GM12874 (cell line): ENCODE measurements at regions not wholly inside any gene's neighbourhood (a gene's known extent, or its start where the extent isn't known, plus 50 kb on each side); places are given as distances from the start of the nearest gene placed in this dataset.

ENCODE experiments used
- TF ChIP-seq, protein P1 (sequence below): IDR thresholded peaks from 2 replicates; pipeline ENCODE4 v1.5.1; 2011; ENCODE audit warnings: low read depth, mild to moderate bottlenecking, control low read depth, low read length, moderate library complexity; ENCODE audit not compliant: insufficient read depth

DNA sequence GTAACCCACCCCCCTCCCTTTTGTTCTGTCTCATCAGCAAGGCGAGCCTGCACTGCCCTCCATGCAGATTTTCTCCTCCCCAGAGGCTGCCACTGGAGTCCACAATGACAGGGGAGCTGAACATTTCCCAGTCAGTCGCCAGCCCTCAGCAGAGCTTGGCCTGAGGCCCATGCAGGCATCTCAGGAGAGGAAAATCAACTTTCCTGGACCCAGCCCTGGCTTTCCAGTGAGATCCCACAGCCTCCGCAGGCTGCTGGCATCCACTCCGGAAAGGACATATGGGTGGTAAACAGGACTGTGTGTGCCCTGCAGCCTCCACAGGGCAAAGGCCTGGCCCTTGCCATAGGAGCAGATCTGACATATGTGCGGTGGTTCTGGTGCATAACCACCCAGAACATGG is 253.8 kb downstream of the TNS1 start:
- TF ChIP-seq, protein P1, sequence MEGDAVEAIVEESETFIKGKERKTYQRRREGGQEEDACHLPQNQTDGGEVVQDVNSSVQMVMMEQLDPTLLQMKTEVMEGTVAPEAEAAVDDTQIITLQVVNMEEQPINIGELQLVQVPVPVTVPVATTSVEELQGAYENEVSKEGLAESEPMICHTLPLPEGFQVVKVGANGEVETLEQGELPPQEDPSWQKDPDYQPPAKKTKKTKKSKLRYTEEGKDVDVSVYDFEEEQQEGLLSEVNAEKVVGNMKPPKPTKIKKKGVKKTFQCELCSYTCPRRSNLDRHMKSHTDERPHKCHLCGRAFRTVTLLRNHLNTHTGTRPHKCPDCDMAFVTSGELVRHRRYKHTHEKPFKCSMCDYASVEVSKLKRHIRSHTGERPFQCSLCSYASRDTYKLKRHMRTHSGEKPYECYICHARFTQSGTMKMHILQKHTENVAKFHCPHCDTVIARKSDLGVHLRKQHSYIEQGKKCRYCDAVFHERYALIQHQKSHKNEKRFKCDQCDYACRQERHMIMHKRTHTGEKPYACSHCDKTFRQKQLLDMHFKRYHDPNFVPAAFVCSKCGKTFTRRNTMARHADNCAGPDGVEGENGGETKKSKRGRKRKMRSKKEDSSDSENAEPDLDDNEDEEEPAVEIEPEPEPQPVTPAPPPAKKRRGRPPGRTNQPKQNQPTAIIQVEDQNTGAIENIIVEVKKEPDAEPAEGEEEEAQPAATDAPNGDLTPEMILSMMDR = no peak

DNA sequence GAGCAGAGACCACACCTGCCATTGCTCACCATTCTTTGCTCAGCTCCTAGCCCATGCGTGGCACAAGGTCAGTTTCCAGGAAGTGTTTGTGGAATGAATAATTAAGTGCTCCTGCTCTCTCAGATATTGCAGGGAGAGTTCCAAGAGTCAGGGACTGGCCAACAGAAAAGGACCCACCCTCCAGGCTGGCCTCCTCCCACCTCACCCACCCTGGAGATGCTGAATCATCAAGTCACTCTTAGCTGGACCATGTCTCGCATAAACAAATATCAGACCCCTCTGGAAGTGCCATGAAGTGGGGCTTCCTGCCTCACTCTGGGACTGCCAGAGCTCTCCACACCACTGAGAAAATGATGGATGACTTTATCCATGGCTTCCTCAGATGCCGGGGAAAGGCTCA is 256.0 kb downstream of the TNS1 start:
- TF ChIP-seq, protein P1 = no peak

DNA sequence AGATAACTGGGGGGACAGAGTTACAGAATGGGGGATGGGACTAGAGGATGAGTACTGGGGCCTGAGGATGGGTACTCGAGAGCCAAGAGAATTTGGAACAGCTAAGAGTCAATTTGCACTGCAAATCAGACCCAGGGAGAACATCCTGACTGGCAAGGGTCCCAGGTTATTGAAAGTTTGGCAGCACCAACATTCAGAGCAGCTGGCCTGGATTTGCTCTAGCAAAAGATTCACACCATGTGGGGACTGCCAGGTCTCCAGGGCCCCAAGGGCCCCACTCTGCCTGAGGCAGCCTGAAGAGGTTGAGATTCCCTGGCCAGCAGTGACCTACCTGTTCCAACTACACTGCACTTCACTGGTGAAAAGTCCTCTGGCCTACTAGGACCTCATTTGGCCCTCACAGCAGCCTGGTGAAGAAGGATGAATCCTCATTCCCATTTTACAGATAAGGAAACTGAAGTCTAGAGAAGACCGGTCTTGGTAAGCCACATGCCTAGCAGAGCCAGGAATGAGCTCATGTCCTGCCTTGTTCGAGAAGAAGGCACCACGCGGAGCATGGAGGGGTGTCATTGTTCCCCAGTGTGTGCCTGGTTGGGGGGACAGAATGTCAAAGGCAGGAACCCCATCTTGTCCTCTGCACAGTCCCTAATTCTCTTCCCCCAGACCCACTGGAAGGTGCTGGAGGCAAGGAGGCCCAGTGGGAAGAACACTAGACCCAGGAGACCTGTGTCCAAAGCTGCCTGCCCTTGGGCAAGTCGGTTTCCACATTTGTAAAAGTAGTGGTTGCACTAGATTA is 258.6 kb downstream of the TNS1 start:
- TF ChIP-seq, protein P1 = no peak

DNA sequence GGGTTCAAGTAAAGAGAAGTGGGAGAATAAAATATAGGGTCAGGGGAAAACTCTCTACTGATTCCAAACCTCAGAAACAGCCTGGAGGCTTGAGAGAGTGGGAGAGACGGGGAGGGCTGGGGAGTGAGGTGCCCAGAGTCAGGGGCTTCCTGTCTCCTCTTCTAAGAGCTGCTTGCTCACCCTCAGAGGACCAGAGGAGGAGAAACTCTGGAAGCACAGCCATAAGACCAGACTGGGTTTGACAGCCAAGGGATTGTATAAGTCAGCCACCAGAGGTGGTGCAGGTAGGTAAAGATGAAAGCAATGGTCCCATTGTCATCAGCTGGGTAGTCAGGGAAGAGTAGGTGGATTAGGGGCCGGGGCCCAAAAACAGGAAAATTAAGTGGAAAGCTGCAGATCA is 259.4 kb downstream of the TNS1 start:
- TF ChIP-seq, protein P1 = no peak

DNA sequence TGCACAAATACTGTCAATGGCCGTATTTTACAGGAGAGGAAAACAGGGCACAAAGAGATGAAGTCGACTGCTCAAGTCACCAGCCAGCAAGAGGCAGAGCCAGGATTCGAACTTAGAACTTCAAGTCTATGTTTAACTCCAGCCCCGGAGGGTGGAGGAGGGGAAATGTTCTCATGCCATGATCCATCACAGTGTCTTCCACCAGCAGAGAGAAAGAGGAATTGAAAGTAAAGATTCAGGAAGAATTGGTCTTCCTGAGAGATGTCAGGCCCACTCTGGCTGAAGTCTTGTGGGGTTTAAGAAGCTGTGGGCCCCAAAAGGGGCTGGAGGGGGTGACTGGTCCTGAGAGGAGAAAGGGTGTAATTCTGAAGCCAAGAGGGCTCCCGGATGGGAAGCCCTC is 260.0 kb downstream of the TNS1 start:
- TF ChIP-seq, protein P1 = no peak

DNA sequence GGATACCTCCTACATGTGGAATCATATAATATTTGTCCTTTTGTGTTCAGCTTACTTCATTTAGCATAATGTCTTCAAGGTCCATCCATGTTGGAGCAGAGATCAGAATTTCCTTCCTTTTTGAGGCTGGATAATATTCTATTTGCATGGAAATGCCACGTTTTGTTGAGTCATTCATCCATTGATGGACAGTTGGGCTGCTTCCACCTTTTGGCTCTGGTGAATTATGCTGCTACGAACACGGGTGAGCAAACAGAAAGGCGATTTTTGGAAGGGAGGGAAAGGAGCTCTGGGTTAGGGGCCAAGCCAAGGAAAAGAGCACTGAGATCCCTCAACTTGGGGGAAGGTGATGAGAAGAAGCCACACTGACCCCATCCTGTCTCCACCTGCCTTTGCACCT is 260.5 kb downstream of the TNS1 start:
- TF ChIP-seq, protein P1 = no peak

DNA sequence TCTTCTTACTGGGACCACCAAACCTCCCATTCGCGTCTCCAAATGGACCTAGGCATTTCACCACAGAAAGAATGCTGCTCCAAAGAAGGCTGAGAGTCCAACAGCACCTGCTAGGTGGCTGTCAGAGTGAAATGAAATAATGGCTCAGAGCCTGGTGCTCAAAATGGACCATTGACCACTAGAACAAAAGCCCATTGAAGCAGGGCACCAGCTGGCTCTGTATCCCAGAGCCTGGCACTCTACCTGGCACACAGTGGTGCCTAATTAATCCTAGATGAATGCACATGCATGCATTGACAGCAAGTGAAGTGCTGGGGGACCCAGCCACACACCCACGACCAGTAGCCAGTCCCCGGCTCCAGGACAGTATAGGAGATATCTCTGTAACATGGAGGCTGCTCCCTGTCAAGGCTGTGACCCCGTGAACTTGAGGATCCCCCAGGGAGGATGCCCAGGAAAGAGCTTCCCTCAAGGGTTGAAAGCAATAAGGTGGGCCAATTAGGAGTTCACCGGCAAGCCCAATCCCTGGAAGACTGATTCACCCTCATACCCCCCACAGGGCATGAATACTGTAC is 261.3 kb downstream of the TNS1 start:
- TF ChIP-seq, protein P1 = no peak
